Pancreas (tissue), 10 donors: ENCODE measurements at regions not wholly inside any gene's neighbourhood (a gene's known extent, or its start where the extent isn't known, plus 50 kb on each side); places are given as distances from the start of the nearest gene placed in this dataset.

Source experiments
- ATAC-seq, 4 donors: fragments of 200-7000 bp; cut with Tn5 transposase; one replicate each; pipeline versions ENCODE4 v1.8.0 to v1.9.1; 2020; ENCODE audit warnings: mild to moderate bottlenecking in 4 of 4, moderate library complexity in 4 of 4
- DNase-seq, 6 donors: peaks; one replicate each; pipeline ENCODE4 v3.0.0-alpha.2; 2020
- FAIRE-seq: peaks from 2 replicates; lab custom pipeline; 2012; peaks lifted over from hg19 to GRCh38; lab: Jason Lieb, UNC
- H3K27ac ChIP-seq, 4 donors: fragments of 200-600 bp; sonication (generic); 1 replicate in 3 of 4; 2 replicates in 1 of 4; pipeline versions ENCODE4 v1.5.0 to v1.8.0; 2020
- H3K27me3 ChIP-seq, 4 donors: fragments of 200-600 bp; one replicate each; pipeline ENCODE4 v1.8.0; 2021
- H3K36me3 ChIP-seq, 3 donors: fragments of 200-600 bp; sonication (generic) in 1 of 3; one replicate each; pipeline versions ENCODE4 v1.5.0 to v1.8.0; 2020 to 2021
- H3K4me1 ChIP-seq, 3 donors: fragments of 200-600 bp; one replicate each; pipeline ENCODE4 v1.8.0; 2021
- H3K4me3 ChIP-seq, 4 donors: fragments of 200-600 bp; sonication (generic) in 2 of 4; one replicate each; pipeline versions ENCODE4 v1.5.0 to v1.8.0; 2020 to 2021
- H3K9me3 ChIP-seq, 4 donors: fragments of 200-600 bp; one replicate each; pipeline ENCODE4 v1.8.0; 2021
- CTCF ChIP-seq, 4 donors: fragments of 200-600 bp; sonication (generic) in 3 of 4; IDR thresholded peaks; one replicate each; pipeline versions ENCODE4 v1.5.0 to v1.8.0; 2021; ENCODE audit warnings: antibody characterized with exemption in 4 of 4
- WGBS, 2 donors: extraction: QIAGEN DNeasy Blood & Tissue Kit; methylation state at CpG; one replicate each; pipeline ENCODE4 v1.1.7; 2013; 5-methylcytosine and 5-hydroxymethylcytosine counted together
- intact Hi-C, 3 donors: fragments of 100-400 bp; cut with DNase I; formaldehyde crosslinking; loops; one replicate each; pipeline versions ENCODE4 v1.11.1 to v1.14.2; 2022
- donor health status: healthy with polysubstance abuse.
- donor health status: DM: no; HTN: no; CAD: no; lungs with moderate emphysema.
- donor health status: DM: no; HTN: no; CAD: no.
- donor health status: control.
- donor health status: control.
- donor health status: Bipolar disorder and iron deficiency.
- donor health status: DM: yes; HTN: yes; CAD: no.
- donor health status: DM: no; HTN: no; CAD: no.
- donor health status: DM: no; HTN: no; CAD: no.
- donor health status: DM: yes; HTN: yes; CAD: no.

DNA sequence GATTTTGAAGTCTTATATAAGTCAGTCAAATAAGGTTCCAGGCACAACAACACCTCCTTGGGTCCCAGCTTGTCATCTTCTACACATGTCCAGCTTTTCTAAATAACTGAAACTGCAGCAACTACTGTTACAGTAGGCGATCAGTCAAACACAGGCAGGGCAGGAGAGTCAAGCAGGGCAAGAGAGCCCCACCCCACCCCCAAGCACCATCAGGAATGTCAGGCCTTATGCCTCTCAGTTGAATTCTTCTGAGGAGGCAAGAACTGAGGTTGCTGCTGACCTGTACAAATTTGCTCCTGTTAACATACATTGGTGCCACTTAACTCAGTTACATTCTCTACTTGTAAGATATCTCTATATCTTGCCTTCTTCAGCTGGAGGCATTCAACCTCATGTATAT is 608.8 kb upstream of the PCDH10 start:
- no peak for ATAC-seq
- H3K27ac ChIP-seq: no peak overlapping the region
- intact Hi-C loops: no loop called here
- no peaks in the 10 kb centered on the region for H3K4me1 ChIP-seq
- no peak overlapping the region for H3K4me3 ChIP-seq
- H3K36me3 ChIP-seq: no peaks in the 10 kb centered on the region
- H3K27me3 ChIP-seq: peaks cover 0 to 4% (median 0%) of the 10 kb centered on the region in 4 donors
- DNase-seq: no peak
- FAIRE-seq: no peak
- no peaks in the 10 kb centered on the region for H3K9me3 ChIP-seq
- no peak for TF ChIP-seq CTCF (IDR thresholded peaks at IDR 0.05)
- 61 to 64% methylated on average over 1 of the region's 1 CpG for whole genome bisulfite sequencing, 2 donors

- Histone ChIP-seq H3K9me3 (no peaks in the 10 kb centered on the region), H3K4me1 (no peaks in the 10 kb centered on the region), H3K4me3 (no peak overlapping the region), H3K27ac (no peak overlapping the region), H3K36me3 (no peaks in the 10 kb centered on the region), H3K27me3 (peaks cover 0 to 4% (median 0%) of the 10 kb centered on the region in 4 donors)
- intact Hi-C loops: no loop called here
- FAIRE-seq (no peak), DNase-seq (no peak), ATAC-seq (no peak)
- no peak for TF ChIP-seq CTCF (IDR thresholded peaks at IDR 0.05)
- WGBS, 2 donors: 23 to 29% methylated on average over 4 of the region's 4 CpGs
Observed at GRCh38 chr4:132540797-132541196, 608.3 kb upstream of the PCDH10 start.

GRCh38 chr4:132542228-132542627 is 606.9 kb upstream of the PCDH10 start:
- no peak overlapping the region for H3K4me3 ChIP-seq
- peaks cover 0 to 4% (median 0%) of the 10 kb centered on the region in 4 donors for H3K27me3 ChIP-seq
- DNase-seq: no peak
- H3K4me1 ChIP-seq: no peaks in the 10 kb centered on the region
- no peak for FAIRE-seq
- H3K27ac ChIP-seq: no peak overlapping the region
- TF ChIP-seq CTCF (IDR thresholded peaks at IDR 0.05): no peak
- no peaks in the 10 kb centered on the region for H3K9me3 ChIP-seq
- H3K36me3 ChIP-seq: no peaks in the 10 kb centered on the region
- intact Hi-C loops: no loop called here
- ATAC-seq: no peak

- DNase-seq: no peak
- WGBS, 2 donors: 76 to 81% methylated on average over 4 of the region's 4 CpGs
- no peak for FAIRE-seq
- Histone ChIP-seq H3K9me3 (no peaks in the 10 kb centered on the region), H3K27me3 (no peaks in the 10 kb centered on the region), H3K27ac (no peak overlapping the region), H3K4me1 (no peaks in the 10 kb centered on the region), H3K4me3 (no peak overlapping the region), H3K36me3 (no peaks in the 10 kb centered on the region)
- intact Hi-C loops: no loop called here
- no peak for ATAC-seq
- no peak for TF ChIP-seq CTCF (IDR thresholded peaks at IDR 0.05)
Observed at GRCh38 chr4:132548463-132548862, 600.6 kb upstream of the PCDH10 start.

GRCh38 chr4:132556316-132556715 is 592.8 kb upstream of the PCDH10 start:
- FAIRE-seq (no peak), ATAC-seq (no peak), DNase-seq (no peak)
- Histone ChIP-seq H3K4me1 (no peaks in the 10 kb centered on the region), H3K4me3 (no peak overlapping the region), H3K27ac (no peak overlapping the region), H3K27me3 (no peaks in the 10 kb centered on the region), H3K36me3 (no peaks in the 10 kb centered on the region), H3K9me3 (no peaks in the 10 kb centered on the region)
- no peak for TF ChIP-seq CTCF (IDR thresholded peaks at IDR 0.05)
- 59 to 74% methylated on average over 3 of the region's 3 CpGs for WGBS, 2 donors
- intact Hi-C loops: no loop called here
